Tibial nerve (tissue), 4 donors: ENCODE measurements at regions not wholly inside any gene's neighbourhood (a gene's known extent, or its start where the extent isn't known, plus 50 kb on each side); places are given as distances from the start of the nearest gene placed in this dataset.

Experiments
- CTCF ChIP-seq, 5 experiments: fragments of 200-600 bp in 3 of 5; fragments of 450-650 bp in 2 of 5; sonication (generic) in 3 of 5; IDR thresholded peaks; one replicate each; pipeline ENCODE4 v1.5.1; 2016 to 2019; ENCODE audit warnings: antibody characterized with exemption in 5 of 5, mild to moderate bottlenecking in 3 of 5, moderate library complexity in 2 of 5
- EP300 ChIP-seq, 2 donors: sonication (generic); formaldehyde crosslinking; IDR thresholded peaks; one replicate each; pipeline ENCODE4 v1.6.1; 2017; ENCODE audit warnings: antibody characterized with exemption in 2 of 2, mild to moderate bottlenecking in 1 of 2
- POLR2A ChIP-seq, 2 donors: fragments of 450-650 bp; IDR thresholded peaks; one replicate each; pipeline ENCODE4 v1.6.1; 2017; ENCODE audit warnings: antibody characterized with exemption in 2 of 2, mild to moderate bottlenecking in 2 of 2, moderate library complexity in 2 of 2

- TF ChIP-seq CTCF (IDR thresholded peaks at IDR 0.05) (peak in 3 of 5 experiments; percentile 10 to 38 (median 14)), EP300 (IDR thresholded peaks at IDR 0.05) (no peak), POLR2A (IDR thresholded peaks at IDR 0.05) (no peak)
Measured at GRCh38 chr2:228657807-228658402, 476.4 kb upstream of the SPHKAP start.
